HG02678 (cell line): ENCODE measurements at regions not wholly inside any gene's neighbourhood (a gene's known extent, or its start where the extent isn't known, plus 50 kb on each side); places are given as distances from the start of the nearest gene placed in this dataset.
"Not testable (repeated sequence)": the region's sequence is repeated elsewhere in the genome, so short reads cannot be mapped to it uniquely, and the experiment has no call there.

Experiments
- ATAC-seq: cut with Tn5 transposase; IDR thresholded peaks from one replicate; pipeline ENCODE4 v1.9.1; 2021; ENCODE audit warnings: mild to moderate bottlenecking, moderate library complexity; ENCODE audit not compliant: unreplicated experiment

- no peak for ATAC-seq
These were observed 166.3 kb upstream of the KIF2A start for GRCh38 chr5:62139741-62140140.

DNA sequence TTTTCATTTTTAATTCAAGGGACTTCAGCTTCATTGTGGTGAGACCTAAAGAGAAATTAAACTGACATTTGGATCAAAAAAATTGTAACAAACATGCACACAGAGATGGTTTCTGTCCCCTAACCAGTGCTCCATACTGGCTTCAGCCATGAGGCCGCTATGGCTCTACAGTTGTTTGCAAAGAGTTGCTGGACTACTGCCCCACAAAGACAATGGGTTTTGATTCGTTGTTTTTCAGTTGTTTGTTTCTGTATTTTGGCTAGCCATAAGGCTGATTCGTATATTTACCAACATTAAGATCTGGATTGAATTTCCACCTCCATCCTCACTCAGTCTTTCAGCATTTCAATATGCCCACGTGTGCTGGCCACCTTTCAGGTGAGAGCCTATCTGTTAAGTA is 163.7 kb upstream of the KIF2A start:
- no peak for ATAC-seq

DNA sequence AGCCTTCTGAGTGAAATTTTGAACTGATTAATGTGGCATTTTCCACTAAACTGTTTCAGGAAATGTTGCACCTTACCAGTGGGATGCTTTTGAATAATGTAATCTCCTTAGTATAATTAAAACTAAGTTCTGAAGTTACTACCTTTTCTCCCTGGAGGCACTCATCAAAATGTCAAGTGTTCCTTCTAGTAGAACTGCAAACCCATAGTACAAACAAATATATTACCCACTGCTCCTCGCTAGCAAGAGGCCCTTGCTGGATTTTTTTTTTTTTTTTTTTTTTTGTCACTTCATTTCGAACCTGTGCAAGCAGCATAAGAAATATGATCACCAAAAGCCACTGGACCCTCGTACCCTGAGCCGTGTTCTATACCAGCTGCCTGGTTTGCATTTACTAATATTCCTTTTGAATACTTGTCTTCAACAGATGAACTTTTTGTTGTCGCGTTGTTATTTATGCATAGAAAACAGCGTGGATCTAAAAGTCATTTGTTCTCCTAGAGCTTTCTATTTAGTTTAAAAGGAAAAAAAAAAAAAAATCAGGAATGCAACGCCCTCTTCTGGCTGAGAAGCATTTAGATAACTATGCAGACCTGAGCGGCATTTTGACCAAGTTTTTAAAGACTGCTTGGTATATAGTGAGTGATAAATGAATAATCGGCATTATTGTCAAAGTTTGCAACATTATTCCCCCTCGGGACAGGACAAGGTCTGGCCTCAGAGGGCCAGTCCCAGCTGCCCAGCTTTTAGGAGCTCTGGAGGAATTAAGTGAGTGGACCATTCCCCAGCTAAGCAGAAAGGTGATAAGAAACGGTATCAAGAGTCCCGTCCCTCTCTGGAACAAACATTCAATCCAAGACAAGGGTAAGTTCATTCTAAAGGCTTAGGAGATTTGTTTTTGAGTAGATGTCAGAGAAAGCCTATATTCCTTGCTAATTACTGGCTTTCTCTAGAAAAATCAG is 162.5 kb upstream of the KIF2A start:
- ATAC-seq: no peak

- no peak for ATAC-seq
These were observed 161.5 kb upstream of the KIF2A start for GRCh38 chr5:62144401-62145022.

DNA sequence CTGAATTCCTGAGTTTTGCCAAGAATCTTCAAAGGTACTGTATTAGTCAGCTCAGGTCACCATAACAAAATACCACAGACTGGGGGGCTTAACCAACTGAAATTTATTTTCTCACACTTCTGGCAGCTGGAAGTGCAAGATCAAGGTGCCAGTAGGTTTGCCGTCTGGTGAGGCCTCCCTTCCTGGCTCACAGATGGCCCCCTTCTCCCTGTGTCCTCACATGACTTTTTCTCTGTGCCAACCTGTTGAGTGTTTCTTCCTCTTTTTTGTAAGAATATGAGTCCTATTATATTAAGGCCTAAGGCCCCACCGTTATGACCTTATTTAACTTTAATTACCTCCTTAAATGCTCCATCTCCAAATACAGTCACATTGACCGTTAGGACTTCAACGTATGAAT is 156.1 kb upstream of the KIF2A start:
- no peak for ATAC-seq

GRCh38 chr5:62152394-62153087 is 153.5 kb upstream of the KIF2A start:
- ATAC-seq: no peak

DNA sequence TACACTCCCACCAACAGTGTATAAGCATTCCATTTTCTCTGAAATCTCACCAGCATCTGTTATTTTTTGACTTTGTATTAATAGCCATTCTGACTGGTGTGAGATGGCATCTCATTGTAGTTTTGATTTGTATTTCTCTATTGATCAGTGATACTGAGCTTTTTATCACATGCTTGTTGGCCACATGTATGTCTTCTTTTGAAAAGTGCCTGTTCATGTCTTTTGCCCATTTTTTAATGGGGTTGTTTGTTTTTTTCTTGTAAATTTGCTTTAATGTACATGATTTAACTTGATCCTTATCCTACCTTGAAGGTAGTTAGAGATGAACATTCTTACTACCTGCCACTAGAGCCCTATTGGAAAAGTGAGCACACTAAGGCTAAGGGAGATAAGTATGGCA is 151.2 kb upstream of the KIF2A start:
- no peak for ATAC-seq

DNA sequence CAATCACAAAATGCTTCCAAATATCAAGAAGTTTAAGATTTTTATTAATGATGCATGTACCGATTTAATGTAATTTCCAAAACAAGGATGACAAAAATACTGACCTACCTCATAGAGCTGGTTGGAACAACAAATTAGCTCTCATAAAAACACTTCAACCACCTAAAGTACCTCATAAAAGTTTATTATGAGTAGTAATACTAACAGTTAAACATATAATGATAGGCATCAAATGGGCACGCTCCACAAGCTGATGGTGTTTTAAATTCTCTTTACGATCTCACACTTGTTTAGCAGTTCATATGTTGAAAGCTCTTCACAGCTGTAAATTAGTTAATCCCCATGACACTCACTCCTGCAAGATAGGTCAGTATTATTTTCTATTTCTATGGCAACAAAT is 150.0 kb upstream of the KIF2A start:
- no peak for ATAC-seq

GRCh38 chr5:62167561-62168057 is 138.4 kb upstream of the KIF2A start:
- no peak for ATAC-seq

DNA sequence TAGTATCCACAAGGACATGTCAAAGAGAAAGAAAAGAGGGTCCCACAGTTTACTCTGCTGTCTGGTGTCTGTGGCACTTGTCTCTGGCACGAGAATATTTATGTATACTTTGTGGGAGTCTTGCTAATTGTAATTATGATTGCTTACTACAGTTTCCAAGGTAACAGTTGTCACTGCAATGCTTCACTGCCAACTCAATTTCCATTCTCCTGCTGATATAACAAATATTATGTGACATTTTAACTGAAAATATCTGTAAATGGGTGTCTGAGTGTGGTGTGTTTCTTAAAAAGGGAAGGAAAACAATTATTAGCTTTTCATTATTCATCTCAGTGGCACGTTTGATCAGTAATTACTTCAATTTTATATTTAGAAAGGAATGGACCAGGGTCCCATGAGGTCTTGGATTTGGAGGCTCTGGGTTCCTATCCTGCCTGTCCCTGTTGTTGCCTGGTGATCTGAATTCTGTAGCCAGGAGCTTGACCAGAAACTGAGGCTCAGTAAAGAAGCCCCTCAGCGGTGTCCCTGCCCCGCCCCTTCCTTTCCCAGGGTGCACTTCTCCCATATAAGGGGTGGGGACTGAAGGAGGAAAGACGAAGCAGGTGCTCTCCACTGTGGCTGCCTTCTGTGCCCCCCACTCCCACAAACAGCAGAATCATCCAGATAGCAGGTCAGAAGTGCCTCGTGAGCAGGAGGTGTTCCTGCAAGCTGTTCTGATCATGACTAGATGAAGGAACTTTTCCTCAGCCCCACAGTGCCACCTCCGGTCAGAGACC is 137.3 kb upstream of the KIF2A start:
- no peak for ATAC-seq

GRCh38 chr5:62178258-62178657 is 127.7 kb upstream of the KIF2A start:
- no peak for ATAC-seq

DNA sequence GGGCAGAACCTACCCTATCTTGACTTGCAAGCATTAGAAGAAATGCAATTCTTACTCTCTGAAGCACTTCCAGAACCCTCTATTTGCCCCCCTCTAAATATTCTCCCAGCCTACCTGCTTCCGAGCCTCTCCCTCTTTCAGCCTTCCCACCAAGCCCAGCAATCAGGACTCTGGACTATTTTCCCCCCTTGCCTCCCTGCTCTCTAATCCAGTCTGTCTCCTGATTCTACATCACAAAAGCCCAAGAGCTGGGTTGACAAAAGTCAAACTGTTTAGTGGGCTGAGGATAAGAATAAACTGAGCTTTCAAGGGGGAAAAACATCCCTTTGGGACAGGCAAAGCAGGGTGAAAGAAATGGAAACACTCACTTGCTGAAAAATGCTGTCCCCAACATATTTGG is 123.2 kb upstream of the KIF2A start:
- no peak for ATAC-seq

DNA sequence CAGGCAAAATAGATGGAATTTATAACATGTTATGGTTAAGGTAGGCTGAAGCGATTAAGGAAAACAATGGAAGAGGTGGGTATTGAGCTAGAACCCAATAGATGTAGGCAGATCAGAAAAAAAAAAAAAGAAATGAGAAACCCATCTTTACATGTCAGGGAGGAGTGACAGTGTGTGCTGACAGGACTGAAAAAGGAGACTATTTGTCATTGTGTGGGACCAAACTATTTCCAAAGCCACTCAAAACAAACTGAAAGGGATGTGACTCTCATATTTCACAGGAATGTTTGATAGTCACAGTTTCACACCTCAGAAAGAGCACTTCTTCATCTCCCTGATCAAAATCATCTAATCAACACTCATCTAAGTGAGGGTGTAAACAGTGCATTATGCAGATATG is 122.3 kb upstream of the KIF2A start:
- ATAC-seq: no peak

DNA sequence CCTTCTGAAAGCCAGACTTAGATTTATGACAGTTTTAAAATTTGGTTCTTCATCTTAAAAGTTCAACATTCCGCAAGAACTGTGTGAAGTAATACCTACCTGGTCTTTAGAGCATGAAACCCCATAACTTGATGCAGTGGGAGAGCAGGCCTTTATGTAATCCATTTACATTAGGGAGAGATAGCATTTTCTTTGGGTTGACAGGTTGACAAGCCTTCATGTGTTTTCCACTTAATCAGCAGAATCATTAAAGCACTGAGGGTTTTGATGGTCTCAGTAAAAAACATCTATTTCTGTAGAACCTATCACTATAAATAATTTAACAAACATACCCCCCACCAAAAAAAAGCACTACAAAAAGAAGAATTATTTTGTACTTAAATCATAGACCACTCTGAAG is 121.6 kb upstream of the KIF2A start:
- no peak for ATAC-seq

GRCh38 chr5:62190173-62190572 is 115.8 kb upstream of the KIF2A start:
- ATAC-seq: no peak

- no peak for ATAC-seq
These were observed 115.1 kb upstream of the KIF2A start for GRCh38 chr5:62190931-62191330.

- no peak for ATAC-seq
These were observed 113.0 kb upstream of the KIF2A start for GRCh38 chr5:62192958-62193357.

DNA sequence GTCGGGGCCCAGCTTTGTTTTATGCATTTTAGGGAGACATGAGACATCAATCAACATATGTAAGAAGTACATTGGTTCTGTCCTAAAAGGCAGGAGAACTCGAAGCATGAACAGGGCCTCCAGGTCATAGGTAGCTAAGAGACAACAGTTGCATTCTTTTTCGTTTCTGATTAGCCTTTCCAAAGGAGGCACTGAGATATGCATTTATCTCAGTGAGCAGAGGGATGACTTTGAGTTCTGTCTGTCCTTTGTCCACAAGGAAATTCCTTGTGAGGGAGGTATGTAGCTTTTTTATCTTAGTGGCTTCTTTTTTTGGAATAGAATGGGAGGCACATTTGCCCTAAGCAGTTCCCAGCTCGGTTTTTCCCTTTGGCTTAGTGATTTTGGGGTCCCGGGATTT is 109.5 kb upstream of the KIF2A start:
- ATAC-seq: not testable (repeated sequence)

DNA sequence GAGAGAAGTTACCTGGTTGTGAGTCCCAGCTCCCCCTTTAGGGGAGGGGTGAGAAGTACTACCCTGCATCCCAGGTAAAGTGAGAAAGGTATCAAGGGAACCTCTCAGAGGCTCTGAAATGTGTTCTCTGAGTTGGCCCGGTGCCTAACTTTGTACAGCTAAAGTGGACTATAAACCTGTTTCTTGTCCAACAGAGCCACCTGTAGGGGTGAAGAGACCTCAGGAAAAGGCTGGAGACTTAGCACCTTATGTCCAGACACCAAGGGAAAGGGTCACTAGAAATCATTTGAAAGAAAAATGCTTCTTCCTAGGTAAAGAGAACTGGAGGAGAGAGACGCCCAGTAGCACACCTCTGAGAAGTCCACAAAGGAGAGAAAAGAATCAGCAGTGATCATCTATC is 108.3 kb upstream of the KIF2A start:
- ATAC-seq: no peak

GRCh38 chr5:62198421-62198820 is 107.6 kb upstream of the KIF2A start:
- no peak for ATAC-seq
